ENCODE measurements at regions not wholly inside any gene's neighbourhood (a gene's known extent, or its start where the extent isn't known, plus 50 kb on each side); places are given as distances from the start of the nearest gene placed in this dataset.

GRCh38 chr2:139079311-139079710 lies 299.1 kb upstream of the NXPH2 start:
- DNase-seq (ENCODE audit: extremely low spot score, unreplicated experiment): no peak
- no peak overlapping the region for H3K27ac Mint-ChIP-seq
- no peaks in the 10 kb centered on the region for H3K9me3 Mint-ChIP-seq
- TF ChIP-seq CTCF (conservative IDR thresholded peaks at IDR 0.05): no peak
- H3K4me3 Mint-ChIP-seq: no peak overlapping the region
- no peaks in the 10 kb centered on the region for H3K27me3 Mint-ChIP-seq
- H3K4me1 Mint-ChIP-seq (ENCODE audit: unreplicated experiment): no peaks in the 10 kb centered on the region
- H3K36me3 Mint-ChIP-seq: no peaks in the 10 kb centered on the region

GRCh38 chr2:139078376-139078775 lies 298.2 kb upstream of the NXPH2 start:
- no peaks in the 10 kb centered on the region for H3K9me3 Mint-ChIP-seq
- DNase-seq (ENCODE audit: extremely low spot score, unreplicated experiment): no peak
- no peaks in the 10 kb centered on the region for H3K4me1 Mint-ChIP-seq (ENCODE audit: unreplicated experiment)
- no peak for TF ChIP-seq CTCF (conservative IDR thresholded peaks at IDR 0.05)
- H3K27me3 Mint-ChIP-seq: no peaks in the 10 kb centered on the region
- H3K27ac Mint-ChIP-seq: no peak overlapping the region
- no peaks in the 10 kb centered on the region for H3K36me3 Mint-ChIP-seq
- no peak overlapping the region for H3K4me3 Mint-ChIP-seq

- TF ChIP-seq CTCF (conservative IDR thresholded peaks at IDR 0.05): no peak
- Mint-ChIP-seq H3K4me1 (ENCODE audit: unreplicated experiment) (no peaks in the 10 kb centered on the region), H3K27ac (no peak overlapping the region), H3K36me3 (no peaks in the 10 kb centered on the region), H3K9me3 (no peaks in the 10 kb centered on the region), H3K27me3 (no peaks in the 10 kb centered on the region), H3K4me3 (no peak overlapping the region)
- DNase-seq (ENCODE audit: extremely low spot score, unreplicated experiment): no peak
Measured at GRCh38 chr2:139077099-139077737, 297.0 kb upstream of the NXPH2 start.

GRCh38 chr2:139067874-139068273 lies 287.7 kb upstream of the NXPH2 start:
- H3K27ac Mint-ChIP-seq: no peak overlapping the region
- H3K27me3 Mint-ChIP-seq: no peaks in the 10 kb centered on the region
- no peaks in the 10 kb centered on the region for H3K4me1 Mint-ChIP-seq (ENCODE audit: unreplicated experiment)
- H3K36me3 Mint-ChIP-seq: no peaks in the 10 kb centered on the region
- DNase-seq (ENCODE audit: extremely low spot score, unreplicated experiment): no peak
- H3K4me3 Mint-ChIP-seq: no peak overlapping the region
- H3K9me3 Mint-ChIP-seq: no peaks in the 10 kb centered on the region
- no peak for TF ChIP-seq CTCF (conservative IDR thresholded peaks at IDR 0.05)

GRCh38 chr2:139067072-139067471 lies 286.9 kb upstream of the NXPH2 start:
- Mint-ChIP-seq H3K27ac (no peak overlapping the region), H3K36me3 (no peaks in the 10 kb centered on the region), H3K27me3 (no peaks in the 10 kb centered on the region), H3K9me3 (no peaks in the 10 kb centered on the region), H3K4me3 (no peak overlapping the region), H3K4me1 (ENCODE audit: unreplicated experiment) (no peaks in the 10 kb centered on the region)
- no peak for TF ChIP-seq CTCF (conservative IDR thresholded peaks at IDR 0.05)
- DNase-seq (ENCODE audit: extremely low spot score, unreplicated experiment): no peak

- Mint-ChIP-seq H3K27me3 (no peaks in the 10 kb centered on the region), H3K36me3 (no peaks in the 10 kb centered on the region), H3K4me3 (no peak overlapping the region)
Measured at GRCh38 chr2:139064159-139064558, 284.0 kb upstream of the NXPH2 start.

More at GRCh38 chr2:139064159-139064558, 284.0 kb upstream of the NXPH2 start:
- Mint-ChIP-seq H3K4me1 (ENCODE audit: unreplicated experiment) (no peaks in the 10 kb centered on the region), H3K9me3 (no peaks in the 10 kb centered on the region), H3K27ac (no peak overlapping the region)
- no peak for TF ChIP-seq CTCF (conservative IDR thresholded peaks at IDR 0.05)
- DNase-seq (ENCODE audit: extremely low spot score, unreplicated experiment): no peak

Data from type B pancreatic cell (in vitro differentiated cells).